MM.1S (cell line): ENCODE measurements at regions not wholly inside any gene's neighbourhood (a gene's known extent, or its start where the extent isn't known, plus 50 kb on each side); places are given as distances from the start of the nearest gene placed in this dataset.

Experiments used
- CTCF ChIP-seq: fragments of 300-600 bp; sonication (generic); IDR thresholded peaks from 2 replicates; pipeline ENCODE4 v1.5.1; 2016; ENCODE audit warnings: antibody characterized with exemption, low read length, mixed read lengths
- EZH2phosphoT487 ChIP-seq: fragments of 300-600 bp; sonication (generic); IDR thresholded peaks from 2 replicates; pipeline ENCODE4 v1.6.1; 2018; ENCODE audit warnings: antibody characterized with exemption, low read length

DNA sequence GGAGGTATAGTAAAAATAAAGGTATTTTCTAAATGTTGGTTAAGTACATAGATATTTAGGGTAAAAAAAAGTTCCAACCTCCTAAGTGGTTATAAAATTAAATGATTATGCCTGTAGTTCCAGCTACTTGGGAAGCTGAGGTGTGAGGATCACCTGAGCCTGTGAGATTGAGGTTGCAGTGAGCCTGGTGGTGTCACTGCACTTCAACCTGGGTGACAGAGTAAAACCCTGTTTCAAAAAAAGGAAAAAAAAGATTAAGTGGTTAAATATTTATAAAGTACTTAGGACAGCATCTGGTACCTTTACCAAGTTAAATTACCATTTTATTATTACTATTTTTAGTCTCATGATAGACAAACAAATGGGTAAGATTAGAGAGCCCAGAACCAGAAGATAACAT is 1801.0 kb downstream of the C4orf33 start:
- TF ChIP-seq CTCF (no peak), EZH2phosphoT487 (no peak)
